HG03439 (cell line): ENCODE measurements at regions not wholly inside any gene's neighbourhood (a gene's known extent, or its start where the extent isn't known, plus 50 kb on each side); places are given as distances from the start of the nearest gene placed in this dataset.
"Not testable (repeated sequence)": the region's sequence is repeated elsewhere in the genome, so short reads cannot be mapped to it uniquely, and the experiment has no call there.

Experiments used
- ATAC-seq: cut with Tn5 transposase; IDR thresholded peaks from one replicate; pipeline ENCODE4 v1.9.1; 2021; ENCODE audit warnings: mild to moderate bottlenecking, moderate library complexity; ENCODE audit not compliant: unreplicated experiment

GRCh38 chr2:183780072-183780471 is 655.8 kb downstream of the NUP35 start:
- no peak for ATAC-seq

DNA sequence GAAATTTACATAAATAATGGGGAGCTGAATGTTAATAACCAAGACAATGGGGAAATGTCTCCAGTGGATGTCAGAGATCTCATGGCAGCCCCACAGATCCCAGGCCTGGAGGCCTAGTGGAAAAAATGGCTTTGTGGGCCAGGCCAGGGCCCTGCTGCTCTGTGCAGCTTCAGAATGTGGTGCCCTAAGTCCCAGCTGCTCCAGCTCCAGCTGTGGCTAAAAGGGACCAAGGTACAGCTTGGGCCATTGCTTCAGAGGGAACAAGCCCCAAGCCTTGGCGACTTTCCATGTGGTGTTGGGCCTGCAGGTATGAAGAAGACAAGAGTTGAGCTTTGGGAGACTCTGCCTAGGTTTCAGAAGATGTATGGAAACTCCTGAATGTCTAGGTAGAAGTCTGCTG is 658.2 kb downstream of the NUP35 start:
- ATAC-seq, result no peak

- ATAC-seq, result not testable (repeated sequence)
Observed at GRCh38 chr2:183788796-183789195, 664.6 kb downstream of the NUP35 start.

- not testable (repeated sequence) for ATAC-seq
Observed at GRCh38 chr2:183792165-183792924, 668.1 kb downstream of the NUP35 start.

GRCh38 chr2:183798535-183798934 is 674.3 kb downstream of the NUP35 start:
- ATAC-seq, result no peak

DNA sequence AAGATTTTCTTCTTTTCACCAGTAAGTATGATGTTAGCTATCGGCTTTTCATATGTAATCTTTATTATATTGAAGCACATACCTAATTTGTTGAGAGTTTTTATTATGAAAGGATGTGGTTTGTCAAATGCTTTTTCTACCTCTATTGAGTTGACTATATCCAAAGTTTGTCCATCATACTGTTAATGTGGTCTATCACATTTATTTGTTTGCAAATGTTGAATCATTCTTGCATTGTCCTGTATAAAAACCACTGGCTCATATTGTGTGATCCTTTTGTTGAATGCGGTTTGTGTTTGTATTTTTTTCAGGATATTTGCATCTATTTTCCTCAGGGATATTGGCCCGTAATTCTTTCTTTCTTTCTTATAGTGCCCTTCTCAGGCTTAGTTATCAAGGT is 675.5 kb downstream of the NUP35 start:
- ATAC-seq, result no peak

GRCh38 chr2:183803596-183803995 is 679.4 kb downstream of the NUP35 start:
- ATAC-seq, result no peak

DNA sequence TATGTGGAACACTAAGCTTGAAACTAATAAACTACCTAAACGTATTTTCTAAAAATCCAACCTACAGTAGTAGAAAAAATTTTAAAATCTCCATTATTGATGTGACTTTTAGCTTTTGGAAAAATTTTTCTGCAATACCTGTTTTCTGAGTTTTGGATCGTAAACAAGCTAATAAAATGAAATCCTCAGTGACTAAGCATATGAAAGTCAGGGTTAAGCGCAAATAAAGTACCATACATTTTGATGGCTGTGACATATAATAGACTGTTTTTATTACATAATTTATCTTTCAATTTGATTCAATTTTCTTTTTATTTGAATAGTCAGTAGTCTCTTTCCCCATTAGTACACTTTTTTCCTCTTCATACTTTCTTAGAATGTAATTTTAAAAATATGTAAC is 683.6 kb downstream of the NUP35 start:
- ATAC-seq, result no peak

DNA sequence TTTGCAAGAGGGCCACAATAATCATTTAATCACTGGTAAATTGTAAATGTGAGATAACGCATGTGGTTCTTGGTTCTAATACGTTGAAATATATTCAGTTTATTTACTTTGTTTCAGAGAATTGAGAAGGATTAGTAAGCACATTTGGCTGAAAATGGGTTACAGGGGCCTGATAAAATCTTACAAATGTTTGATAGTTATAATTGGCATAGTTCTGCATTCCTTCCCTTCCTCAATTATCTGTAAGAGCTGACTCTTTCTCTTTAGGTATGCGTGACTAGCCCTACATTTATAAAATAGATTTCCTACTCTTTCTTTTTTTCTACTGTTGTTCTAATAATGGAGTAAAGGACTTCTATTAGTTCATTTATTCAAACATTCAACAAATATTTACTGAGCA is 685.2 kb downstream of the NUP35 start:
- ATAC-seq, result no peak

DNA sequence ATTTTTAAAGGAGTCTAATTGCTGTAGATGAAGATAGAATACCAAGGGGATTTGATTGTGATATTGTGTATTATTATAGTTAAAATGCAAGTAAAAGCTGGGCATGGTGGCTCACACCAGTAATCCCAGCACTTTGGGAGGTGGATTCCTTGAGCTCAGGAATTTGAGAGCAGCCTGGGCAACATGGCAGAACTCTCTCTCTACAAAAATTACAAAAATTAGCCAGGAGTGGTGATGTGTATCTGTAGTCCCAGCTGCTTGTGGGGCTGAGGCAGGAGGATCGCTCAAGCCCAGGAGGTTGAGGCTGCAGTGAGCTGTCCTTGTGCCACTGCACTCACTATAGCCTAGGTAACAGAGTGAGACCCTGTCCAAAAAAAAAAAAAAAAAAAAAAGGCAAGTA is 687.0 kb downstream of the NUP35 start:
- ATAC-seq, result no peak

DNA sequence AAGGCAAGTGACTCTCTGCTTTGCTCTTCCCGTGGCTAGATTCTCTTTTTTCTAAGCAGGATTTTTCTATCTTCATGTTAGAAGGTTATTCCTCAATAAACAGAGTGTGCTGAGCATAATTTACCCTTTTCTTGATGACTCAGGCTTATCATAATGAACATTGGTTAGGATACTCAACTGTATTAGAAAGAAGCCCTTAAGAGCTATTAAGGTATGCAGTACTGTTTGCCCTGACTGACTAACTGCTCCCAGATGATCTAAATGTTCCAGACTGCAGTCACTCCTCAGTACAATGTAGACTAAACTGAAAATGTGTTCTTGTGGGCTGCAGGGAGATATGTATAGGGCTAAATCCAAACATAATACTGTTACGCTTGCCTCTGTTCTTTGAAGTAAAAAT is 687.8 kb downstream of the NUP35 start:
- no peak for ATAC-seq

GRCh38 chr2:183825710-183826109 is 701.5 kb downstream of the NUP35 start:
- no peak for ATAC-seq

DNA sequence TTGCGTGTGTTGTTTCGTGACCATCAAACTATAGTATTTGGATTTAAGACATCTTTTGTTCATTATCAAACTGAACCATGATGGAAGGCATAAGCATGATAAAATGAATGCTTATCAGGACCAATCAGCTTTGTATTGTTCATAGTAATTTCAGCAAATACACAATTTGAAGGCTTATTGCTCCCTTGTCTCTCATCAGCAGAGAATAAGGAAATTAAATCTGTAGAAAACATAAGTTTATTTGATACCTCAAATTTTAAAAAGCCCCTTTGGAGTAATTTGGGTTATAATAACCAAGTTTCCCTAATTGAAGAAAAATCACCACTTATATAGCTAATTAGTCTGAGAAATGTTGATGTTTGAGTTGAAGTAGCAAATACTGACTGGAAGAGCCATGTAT is 705.7 kb downstream of the NUP35 start:
- no peak for ATAC-seq

DNA sequence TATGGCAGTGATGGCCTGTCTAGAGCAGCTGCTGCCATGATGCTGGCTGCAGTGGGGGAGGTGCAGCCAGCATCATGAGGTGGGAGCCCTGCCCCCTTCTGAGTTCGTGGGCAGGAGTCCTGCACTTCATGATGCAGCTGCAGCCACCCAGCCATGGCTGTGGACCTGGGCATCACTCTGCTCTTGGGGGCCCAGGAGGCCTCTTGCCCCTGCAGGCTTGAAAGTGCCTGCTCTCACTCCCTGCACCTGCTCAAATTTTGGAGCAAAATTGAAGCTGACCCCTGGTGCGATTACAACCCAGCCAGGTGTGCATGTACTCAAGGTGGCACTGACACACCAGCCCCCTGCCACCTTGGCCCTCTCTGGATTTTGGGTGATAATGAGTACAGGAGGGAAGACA is 712.9 kb downstream of the NUP35 start:
- no peak for ATAC-seq

DNA sequence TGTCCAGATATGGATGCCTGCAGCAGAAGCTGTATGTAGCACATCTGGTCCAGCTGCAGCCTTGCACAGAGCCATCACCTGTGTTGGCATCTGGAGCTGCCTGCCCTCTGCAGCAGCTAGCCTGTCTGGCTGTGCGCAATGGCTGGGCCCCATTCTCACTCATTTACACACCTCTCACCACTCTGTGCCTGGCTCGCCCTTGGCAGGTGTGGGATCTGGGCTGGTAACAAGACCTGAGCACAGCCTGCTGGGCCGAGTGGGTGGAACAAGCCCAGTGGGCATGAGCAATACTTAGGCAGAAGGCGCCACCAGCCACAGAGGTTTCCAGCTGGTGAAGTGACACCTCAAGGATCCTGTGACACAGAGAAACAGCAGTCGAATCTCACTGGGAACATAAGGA is 714.1 kb downstream of the NUP35 start:
- no peak for ATAC-seq

DNA sequence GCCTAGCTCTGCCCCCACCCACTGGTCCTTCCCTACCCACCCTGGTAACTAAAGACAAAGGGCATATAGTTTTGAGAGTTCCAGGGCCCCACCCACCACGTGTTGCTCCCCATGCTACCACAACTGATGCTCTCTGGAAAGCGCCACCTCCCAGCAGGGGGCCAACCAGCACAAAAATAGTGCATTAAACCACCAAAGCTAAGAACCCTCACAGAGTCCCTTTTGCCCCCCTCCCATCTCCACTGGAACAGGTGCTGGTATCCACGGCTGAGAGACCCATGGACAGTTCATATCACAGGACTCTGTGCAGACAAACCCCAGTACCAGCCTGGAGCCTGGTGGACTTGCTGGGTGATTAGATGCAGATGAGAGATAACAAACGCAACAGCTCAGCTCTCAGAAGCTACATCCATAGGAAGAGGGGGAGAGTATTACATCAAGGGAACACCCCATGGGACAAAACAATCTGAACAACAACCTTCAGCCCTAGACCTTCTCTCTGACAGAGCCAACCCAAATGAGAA is 715.9 kb downstream of the NUP35 start:
- no peak for ATAC-seq

DNA sequence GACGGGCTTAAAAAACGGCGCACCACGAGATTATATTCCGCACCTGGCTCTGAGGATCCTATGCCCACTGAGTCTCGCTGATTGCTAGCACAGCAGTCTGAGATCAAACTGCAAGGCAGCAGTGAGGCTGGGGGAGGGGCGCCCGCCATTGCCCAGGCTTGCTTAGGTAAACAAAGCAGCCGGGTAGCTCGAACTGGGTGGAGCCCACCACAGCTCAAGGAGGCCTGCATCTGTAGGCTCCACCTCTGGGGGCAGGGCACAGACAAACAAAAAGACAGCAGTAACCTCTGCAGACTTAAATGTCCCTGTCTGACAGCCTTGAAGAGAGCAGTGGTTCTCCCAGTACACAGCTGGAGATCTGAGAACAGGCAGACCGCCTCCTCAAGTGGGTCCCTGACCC is 725.6 kb downstream of the NUP35 start:
- ATAC-seq, result not testable (repeated sequence)

- no peak for ATAC-seq
Observed at GRCh38 chr2:183859129-183859528, 734.9 kb downstream of the NUP35 start.

- ATAC-seq, result no peak
Observed at GRCh38 chr2:183866666-183867065, 731.7 kb upstream of the ZNF804A start.

DNA sequence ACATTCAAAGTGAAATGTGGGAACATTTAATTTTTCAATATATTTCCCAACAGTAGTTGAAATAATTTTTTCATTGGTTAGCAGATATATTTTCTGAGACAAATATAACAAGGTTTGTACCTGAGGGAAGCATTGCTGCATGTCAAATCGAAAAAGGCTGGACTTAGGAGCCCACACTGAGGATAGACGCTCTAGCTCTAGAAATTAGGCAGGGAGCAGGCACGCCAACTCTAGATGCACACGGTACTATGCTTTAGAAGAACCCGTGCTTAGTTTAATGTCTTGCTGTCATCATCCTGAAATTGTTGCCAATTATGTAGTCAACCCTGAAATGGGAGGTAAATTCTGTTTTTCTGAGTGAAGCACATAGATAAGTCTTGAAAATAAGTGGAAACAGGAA is 731.1 kb upstream of the ZNF804A start:
- ATAC-seq, result no peak

DNA sequence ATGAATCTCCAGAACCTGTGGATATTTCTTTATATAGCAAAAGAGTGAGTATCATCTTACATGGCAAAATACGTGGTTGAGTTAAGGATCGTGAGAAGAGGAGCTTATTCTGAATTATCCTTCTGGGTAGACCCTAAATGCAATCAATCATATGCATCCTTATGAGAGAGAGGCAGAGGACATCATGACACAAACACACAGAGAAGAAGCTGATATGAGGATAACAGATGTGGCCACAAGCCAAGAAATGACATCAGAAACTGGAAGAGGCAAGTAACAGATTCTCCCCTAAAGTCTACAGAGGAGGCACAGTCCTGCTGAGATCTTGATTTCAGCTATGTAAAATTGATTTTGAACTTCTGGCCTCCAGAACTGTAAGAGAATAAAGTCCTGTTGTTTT is 730.2 kb upstream of the ZNF804A start:
- ATAC-seq, result no peak

DNA sequence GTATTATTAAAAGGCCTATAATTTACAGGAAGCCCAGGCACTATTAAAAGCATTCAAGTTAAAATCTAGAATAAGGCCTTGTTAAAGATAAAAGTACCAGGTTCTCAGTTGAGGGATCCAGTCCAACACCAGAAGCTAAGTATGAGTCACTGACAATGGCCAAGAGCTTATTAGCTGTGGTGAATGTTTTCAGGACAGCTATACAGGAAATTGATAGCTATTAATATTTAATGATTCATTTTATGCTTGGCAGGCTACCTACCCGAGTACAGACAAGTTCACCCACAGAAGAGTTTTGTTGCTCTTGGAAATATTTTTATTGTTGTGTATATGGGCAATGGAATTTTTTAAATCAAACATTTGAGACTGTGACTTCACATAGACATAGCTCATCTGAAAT is 729.6 kb upstream of the ZNF804A start:
- ATAC-seq, result no peak

- ATAC-seq, result no peak
Observed at GRCh38 chr2:183872131-183872530, 726.2 kb upstream of the ZNF804A start.
